HK-2 (cell line): ENCODE measurements at regions not wholly inside any gene's neighbourhood (a gene's known extent, or its start where the extent isn't known, plus 50 kb on each side); places are given as distances from the start of the nearest gene placed in this dataset.

ENCODE experiments used
- DNase-seq: peaks from one replicate; pipeline ENCODE4 v3.0.0-alpha.2; 2018; ENCODE audit not compliant: unreplicated experiment

- DNase-seq, result no peak
These were observed 1284.3 kb downstream of the TYW1 start for GRCh38 chr7:68280931-68281330.

- no peak for DNase-seq
These were observed 1291.5 kb downstream of the TYW1 start for GRCh38 chr7:68288144-68288593.

GRCh38 chr7:68291710-68292109 is 1295.1 kb downstream of the TYW1 start:
- DNase-seq, result no peak

GRCh38 chr7:68295386-68295785 is 1298.8 kb downstream of the TYW1 start:
- no peak for DNase-seq

- no peak for DNase-seq
These were observed 1293.7 kb upstream of the AUTS2 start for GRCh38 chr7:68304536-68304935.

- no peak for DNase-seq
These were observed 1291.6 kb upstream of the AUTS2 start for GRCh38 chr7:68306692-68307107.

GRCh38 chr7:68309271-68309670 is 1289.0 kb upstream of the AUTS2 start:
- no peak for DNase-seq

GRCh38 chr7:68309806-68310205 is 1288.5 kb upstream of the AUTS2 start:
- no peak for DNase-seq

GRCh38 chr7:68311958-68312357 is 1286.3 kb upstream of the AUTS2 start:
- DNase-seq, result no peak

- DNase-seq, result no peak
These were observed 1284.5 kb upstream of the AUTS2 start for GRCh38 chr7:68313806-68314205.

GRCh38 chr7:68314208-68314607 is 1284.1 kb upstream of the AUTS2 start:
- no peak for DNase-seq

- no peak for DNase-seq
These were observed 1280.8 kb upstream of the AUTS2 start for GRCh38 chr7:68317476-68317875.

- DNase-seq, result no peak
These were observed 1279.2 kb upstream of the AUTS2 start for GRCh38 chr7:68319061-68319460.

GRCh38 chr7:68321076-68321639 is 1277.1 kb upstream of the AUTS2 start:
- no peak for DNase-seq

- no peak for DNase-seq
These were observed 1276.3 kb upstream of the AUTS2 start for GRCh38 chr7:68321776-68322496.

GRCh38 chr7:68324621-68325020 is 1273.7 kb upstream of the AUTS2 start:
- DNase-seq, result no peak

GRCh38 chr7:68334216-68334615 is 1264.1 kb upstream of the AUTS2 start:
- no peak for DNase-seq

- DNase-seq, result no peak
These were observed 1263.5 kb upstream of the AUTS2 start for GRCh38 chr7:68334636-68335272.

GRCh38 chr7:68336594-68336993 is 1261.7 kb upstream of the AUTS2 start:
- DNase-seq, result no peak

GRCh38 chr7:68348401-68348800 is 1249.9 kb upstream of the AUTS2 start:
- no peak for DNase-seq

GRCh38 chr7:68362745-68363518 is 1235.3 kb upstream of the AUTS2 start:
- no peak for DNase-seq

GRCh38 chr7:68364886-68365625 is 1233.2 kb upstream of the AUTS2 start:
- DNase-seq, result no peak
